ENCODE measurements at regions not wholly inside any gene's neighbourhood (a gene's known extent, or its start where the extent isn't known, plus 50 kb on each side); places are given as distances from the start of the nearest gene placed in this dataset.

DNA sequence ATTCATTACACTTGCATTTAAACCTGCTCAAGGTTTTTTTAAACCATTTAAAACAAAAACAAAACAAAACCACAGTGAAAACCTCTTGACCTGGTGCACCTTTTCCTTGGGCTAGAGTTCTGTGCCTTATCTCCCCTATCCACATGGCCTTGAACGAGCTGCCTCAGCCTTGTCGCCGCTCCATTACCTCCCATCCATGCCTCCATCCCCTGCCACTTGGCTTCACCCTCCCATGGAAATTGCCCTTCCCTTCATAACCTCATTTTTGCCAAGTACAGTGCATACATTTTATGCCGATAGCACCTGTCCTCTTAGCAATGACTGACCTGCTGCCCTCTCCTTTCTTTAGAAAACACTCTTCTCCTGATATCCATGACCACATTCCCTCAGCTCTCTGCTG is 188.6 kb upstream of the ASIC2 start:
- DNase-seq: no peak
- no peaks in the 10 kb centered on the region for H3K9me3 Mint-ChIP-seq
- H3K27me3 Mint-ChIP-seq: no peaks in the 10 kb centered on the region
- no peaks in the 10 kb centered on the region for H3K4me1 Mint-ChIP-seq (ENCODE audit: low read depth)
- no peaks in the 10 kb centered on the region for H3K36me3 Mint-ChIP-seq (ENCODE audit: low read depth)
- H3K4me3 Mint-ChIP-seq: no peak overlapping the region
- no peak overlapping the region for H3K27ac Mint-ChIP-seq

DNA sequence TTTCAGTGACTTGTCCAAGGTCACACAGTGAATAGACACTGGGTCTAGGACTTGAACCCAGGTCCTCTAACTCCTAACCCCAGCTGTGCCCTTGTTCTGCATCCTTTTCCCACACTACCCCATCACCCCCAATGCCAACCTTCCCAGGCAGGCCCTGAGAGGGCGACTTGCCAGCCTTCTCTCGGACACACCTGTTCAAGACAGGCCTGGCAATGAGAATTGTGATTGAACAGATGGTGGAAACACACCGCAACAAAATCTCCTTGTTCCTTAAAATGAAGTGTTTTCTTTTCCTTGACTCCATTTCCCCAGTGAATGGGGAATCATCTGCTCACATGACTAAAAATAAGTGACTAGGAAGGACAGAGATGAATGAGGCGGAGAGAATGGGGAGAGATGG is 189.5 kb upstream of the ASIC2 start:
- no peak overlapping the region for H3K27ac Mint-ChIP-seq
- no peak for DNase-seq
- no peaks in the 10 kb centered on the region for H3K36me3 Mint-ChIP-seq (ENCODE audit: low read depth)
- H3K4me3 Mint-ChIP-seq: no peak overlapping the region
- H3K4me1 Mint-ChIP-seq (ENCODE audit: low read depth): no peaks in the 10 kb centered on the region
- no peaks in the 10 kb centered on the region for H3K9me3 Mint-ChIP-seq
- no peaks in the 10 kb centered on the region for H3K27me3 Mint-ChIP-seq

DNA sequence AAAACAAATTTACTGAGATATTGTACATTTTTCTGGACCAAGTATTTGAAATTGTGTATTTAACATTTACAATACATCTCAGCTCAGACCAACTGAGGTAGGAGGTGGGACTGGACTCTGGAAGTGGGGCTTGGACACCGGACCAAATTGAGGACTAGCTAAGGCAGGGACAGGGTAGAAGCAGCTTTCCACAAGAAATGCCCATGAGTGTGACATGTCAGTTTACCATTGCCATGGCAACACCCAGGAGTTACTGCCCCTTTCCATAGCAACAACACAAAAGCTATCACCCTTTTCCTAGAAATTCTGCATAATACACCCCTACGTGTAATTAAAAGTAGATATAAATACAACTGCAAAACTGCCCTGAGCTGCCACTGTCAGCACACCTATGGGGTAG is 191.5 kb upstream of the ASIC2 start:
- Mint-ChIP-seq H3K27me3 (no peaks in the 10 kb centered on the region), H3K4me3 (no peak overlapping the region), H3K36me3 (ENCODE audit: low read depth) (no peaks in the 10 kb centered on the region), H3K27ac (no peak overlapping the region), H3K9me3 (no peaks in the 10 kb centered on the region), H3K4me1 (ENCODE audit: low read depth) (no peaks in the 10 kb centered on the region)
- no peak for DNase-seq

DNA sequence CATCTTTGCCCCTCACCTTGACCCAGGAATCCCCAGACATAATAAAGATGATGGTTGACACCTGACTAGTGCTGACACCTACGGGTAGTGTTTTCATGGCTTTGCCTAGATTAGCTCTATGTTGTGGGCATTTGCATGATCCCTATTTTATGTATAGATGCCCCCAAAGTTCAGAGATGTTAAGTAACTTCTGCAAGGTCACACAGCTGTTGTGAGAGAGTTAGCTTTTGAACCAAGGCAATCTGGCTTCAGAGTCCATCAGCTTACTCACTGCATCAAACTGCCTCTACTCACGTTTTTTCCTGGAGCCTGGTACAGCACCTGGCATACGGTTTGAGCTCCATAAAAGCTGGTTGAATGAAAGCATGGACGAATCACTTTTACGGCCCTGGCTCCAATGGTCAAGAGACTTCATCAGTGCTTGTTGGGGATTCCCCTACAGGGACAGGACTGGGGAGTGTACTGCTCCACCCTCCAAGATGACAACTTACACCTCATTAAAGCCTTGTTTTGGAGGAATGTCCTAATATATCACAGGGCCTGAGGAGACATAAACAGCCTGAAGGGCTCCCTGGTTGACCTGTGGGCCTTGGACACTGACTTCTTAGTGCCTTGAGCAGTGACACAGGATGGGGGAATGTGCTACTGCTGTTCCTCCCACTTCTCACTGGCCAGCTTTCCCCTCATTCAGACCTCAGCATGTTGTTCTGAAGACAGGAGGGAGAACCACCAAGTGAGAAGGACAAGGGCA is 193.2 kb upstream of the ASIC2 start:
- no peaks in the 10 kb centered on the region for H3K9me3 Mint-ChIP-seq
- no peaks in the 10 kb centered on the region for H3K36me3 Mint-ChIP-seq (ENCODE audit: low read depth)
- H3K27ac Mint-ChIP-seq: no peak overlapping the region
- no peaks in the 10 kb centered on the region for H3K27me3 Mint-ChIP-seq
- DNase-seq: no peak
- H3K4me3 Mint-ChIP-seq: no peak overlapping the region
- no peaks in the 10 kb centered on the region for H3K4me1 Mint-ChIP-seq (ENCODE audit: low read depth)

DNA sequence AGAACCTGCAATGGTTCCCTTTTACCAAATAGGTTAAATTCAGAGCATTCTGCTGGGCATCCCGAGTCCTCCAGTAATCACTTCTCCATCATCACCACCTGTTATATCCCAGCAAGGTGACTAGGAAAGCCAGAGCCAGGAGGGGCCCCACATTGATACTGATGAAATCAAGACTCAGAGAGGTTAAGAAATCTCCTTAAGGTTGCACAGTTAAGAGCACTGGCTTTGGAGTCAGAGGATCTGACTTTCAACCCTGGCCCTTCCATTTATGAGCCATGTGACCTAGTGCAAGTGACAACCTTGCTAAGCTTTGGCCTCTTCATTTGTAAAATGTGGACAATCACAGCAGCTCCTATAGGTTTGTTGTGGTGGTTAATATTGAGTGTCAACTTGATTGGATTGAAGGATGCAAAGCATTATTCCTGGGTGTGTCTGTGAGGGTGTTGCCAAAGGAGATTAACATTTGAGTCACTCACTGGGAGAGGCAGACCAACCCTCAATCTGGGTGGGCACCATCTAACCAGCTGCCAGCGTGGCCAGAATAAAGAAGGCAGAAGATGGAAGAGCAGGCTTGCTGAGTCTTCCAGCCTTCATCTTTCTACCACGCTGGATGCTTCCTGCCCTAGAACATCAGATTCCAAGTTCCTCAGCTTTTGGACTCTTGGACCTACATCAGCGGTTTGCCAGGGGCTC is 194.2 kb upstream of the ASIC2 start:
- DNase-seq: no peak
- no peaks in the 10 kb centered on the region for H3K4me1 Mint-ChIP-seq (ENCODE audit: low read depth)
- no peaks in the 10 kb centered on the region for H3K9me3 Mint-ChIP-seq
- no peak overlapping the region for H3K27ac Mint-ChIP-seq
- no peak overlapping the region for H3K4me3 Mint-ChIP-seq
- H3K36me3 Mint-ChIP-seq (ENCODE audit: low read depth): no peaks in the 10 kb centered on the region
- no peaks in the 10 kb centered on the region for H3K27me3 Mint-ChIP-seq

DNA sequence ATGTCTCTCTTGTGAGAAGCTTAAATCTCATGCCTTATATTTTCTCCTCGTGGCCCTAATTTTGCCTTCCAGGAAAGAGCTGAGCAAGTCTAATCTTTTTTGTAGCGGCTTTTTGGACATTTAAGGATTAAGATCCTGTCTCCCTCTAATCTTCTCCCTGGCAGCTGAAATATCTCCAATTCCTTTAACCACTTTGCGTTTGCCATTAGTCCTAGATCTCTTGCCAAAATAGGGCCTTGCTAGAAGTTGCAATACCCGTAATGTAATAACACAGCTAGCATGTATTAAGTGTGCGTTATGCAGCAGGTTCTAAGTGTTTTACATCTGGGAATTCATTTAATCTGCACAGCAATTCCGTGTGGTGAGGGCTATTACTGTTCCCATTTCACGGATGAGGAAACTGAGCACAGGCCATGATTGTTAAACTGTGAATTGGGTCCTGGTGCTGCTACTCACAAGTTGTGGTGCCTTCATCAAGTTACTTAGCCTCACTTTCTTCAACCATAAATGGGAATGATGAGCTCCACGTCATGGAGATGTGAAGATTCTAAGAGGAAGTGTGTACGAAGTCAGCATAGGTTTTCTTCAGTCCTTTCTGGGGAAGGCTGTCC is 198.9 kb upstream of the ASIC2 start:
- no peaks in the 10 kb centered on the region for H3K36me3 Mint-ChIP-seq (ENCODE audit: low read depth)
- no peaks in the 10 kb centered on the region for H3K4me1 Mint-ChIP-seq (ENCODE audit: low read depth)
- no peak for DNase-seq

DNA sequence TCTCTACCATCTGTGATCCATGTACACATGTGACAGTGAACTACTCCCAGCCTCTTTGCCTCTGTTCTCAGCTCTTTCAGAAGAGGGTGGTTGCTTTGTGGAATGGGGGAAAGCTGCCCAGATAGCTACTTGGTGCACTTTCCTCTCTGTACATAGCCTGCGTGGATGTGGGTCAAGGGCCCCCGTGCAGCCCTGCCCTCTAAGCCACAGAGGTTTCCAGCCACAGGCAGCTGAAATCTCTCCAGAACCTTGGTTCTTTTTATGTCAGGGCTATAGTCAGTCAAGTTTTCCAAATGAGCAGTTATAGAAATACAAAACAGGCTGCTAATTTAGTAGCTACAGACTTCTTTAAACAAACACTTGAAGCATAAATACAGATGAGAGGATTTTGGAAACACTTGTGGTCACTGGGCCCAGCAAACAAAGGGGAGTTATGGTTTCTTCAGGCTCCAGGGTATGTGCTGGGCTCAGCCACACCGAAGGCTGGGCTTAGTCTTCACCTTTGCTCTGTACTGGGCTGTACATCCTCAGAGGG is 199.7 kb upstream of the ASIC2 start:
- Mint-ChIP-seq H3K36me3 (ENCODE audit: low read depth) (no peaks in the 10 kb centered on the region), H3K4me3 (no peak overlapping the region), H3K4me1 (ENCODE audit: low read depth) (no peaks in the 10 kb centered on the region), H3K27me3 (peaks cover 4% of the 10 kb centered on the region), H3K9me3 (no peaks in the 10 kb centered on the region), H3K27ac (no peak overlapping the region)
- DNase-seq: no peak

More for the DNA sequence above, 198.9 kb upstream of the ASIC2 start:
- Mint-ChIP-seq H3K27ac (no peak overlapping the region), H3K27me3 (peaks cover 4% of the 10 kb centered on the region), H3K4me3 (no peak overlapping the region), H3K9me3 (no peaks in the 10 kb centered on the region)

DNA sequence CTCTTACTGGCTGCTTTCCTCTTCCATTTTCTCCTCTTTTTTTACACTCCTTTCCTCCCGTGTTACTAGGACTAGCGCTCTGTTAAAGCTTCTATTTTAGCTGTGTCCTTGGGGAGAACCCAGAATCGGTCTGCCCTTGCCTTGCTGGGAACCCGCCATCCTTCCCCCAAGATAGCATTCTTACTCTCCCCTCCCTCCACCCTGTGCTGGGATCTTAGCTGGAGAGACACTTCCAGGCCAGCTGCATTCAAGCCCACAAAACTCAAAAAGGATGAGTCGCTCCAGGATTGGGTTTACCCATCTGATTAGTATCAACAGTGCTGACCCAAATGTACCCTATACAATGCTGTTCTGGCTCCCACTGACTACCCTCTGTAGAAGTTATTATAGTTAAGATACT is 200.5 kb upstream of the ASIC2 start:
- Mint-ChIP-seq H3K27me3 (peaks cover 4% of the 10 kb centered on the region), H3K36me3 (ENCODE audit: low read depth) (no peaks in the 10 kb centered on the region), H3K27ac (no peak overlapping the region), H3K9me3 (no peaks in the 10 kb centered on the region), H3K4me3 (no peak overlapping the region), H3K4me1 (ENCODE audit: low read depth) (no peaks in the 10 kb centered on the region)
- DNase-seq: no peak

DNA sequence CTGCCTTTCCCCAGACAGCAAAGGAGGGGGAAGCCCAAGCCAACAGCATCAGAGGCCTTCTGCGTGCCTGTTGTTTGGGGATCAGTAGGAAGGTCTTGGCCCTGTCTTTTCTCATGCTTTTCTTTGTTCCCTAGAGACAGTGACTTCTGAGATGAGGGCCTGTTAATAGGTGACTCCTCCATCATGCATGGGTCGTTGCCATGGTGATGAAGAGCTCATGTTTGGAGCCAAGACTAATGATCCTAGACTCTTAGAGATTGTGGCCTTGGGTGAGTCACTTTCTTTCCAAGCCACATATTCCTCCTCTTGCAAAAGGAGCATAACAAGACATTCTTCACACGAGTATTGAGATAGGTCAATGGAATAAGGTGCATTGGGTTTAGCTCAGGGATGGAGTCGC is 201.1 kb upstream of the ASIC2 start:
- DNase-seq: no peak
- no peaks in the 10 kb centered on the region for H3K4me1 Mint-ChIP-seq (ENCODE audit: low read depth)
- H3K9me3 Mint-ChIP-seq: no peaks in the 10 kb centered on the region
- H3K27ac Mint-ChIP-seq: no peak overlapping the region
- peaks cover 4% of the 10 kb centered on the region for H3K27me3 Mint-ChIP-seq
- no peak overlapping the region for H3K4me3 Mint-ChIP-seq
- H3K36me3 Mint-ChIP-seq (ENCODE audit: low read depth): no peaks in the 10 kb centered on the region

DNA sequence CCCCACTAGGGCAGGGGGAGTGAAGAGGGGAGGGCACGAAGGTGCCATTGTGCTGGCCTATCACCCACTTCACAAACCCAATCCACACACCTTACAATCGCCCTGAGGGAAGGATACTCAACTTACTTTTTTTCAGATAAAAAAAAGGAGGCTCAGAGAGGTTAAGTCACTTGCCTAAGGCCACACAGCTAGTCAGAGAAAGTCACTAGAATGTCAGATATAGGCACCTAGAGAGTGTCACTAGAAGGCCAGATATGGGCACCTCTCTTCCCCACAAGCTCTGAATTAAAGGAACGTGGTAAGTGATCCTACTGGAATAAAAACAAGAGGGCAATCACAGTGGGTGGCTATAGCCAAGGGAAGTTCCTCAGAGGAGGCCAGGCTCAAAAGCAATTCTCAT is 204.5 kb upstream of the ASIC2 start:
- H3K9me3 Mint-ChIP-seq: no peaks in the 10 kb centered on the region
- no peaks in the 10 kb centered on the region for H3K36me3 Mint-ChIP-seq (ENCODE audit: low read depth)
- H3K4me3 Mint-ChIP-seq: no peak overlapping the region
- peaks cover 11% of the 10 kb centered on the region for H3K27me3 Mint-ChIP-seq
- H3K4me1 Mint-ChIP-seq (ENCODE audit: low read depth): no peaks in the 10 kb centered on the region
- no peak for DNase-seq
- no peak overlapping the region for H3K27ac Mint-ChIP-seq

DNA sequence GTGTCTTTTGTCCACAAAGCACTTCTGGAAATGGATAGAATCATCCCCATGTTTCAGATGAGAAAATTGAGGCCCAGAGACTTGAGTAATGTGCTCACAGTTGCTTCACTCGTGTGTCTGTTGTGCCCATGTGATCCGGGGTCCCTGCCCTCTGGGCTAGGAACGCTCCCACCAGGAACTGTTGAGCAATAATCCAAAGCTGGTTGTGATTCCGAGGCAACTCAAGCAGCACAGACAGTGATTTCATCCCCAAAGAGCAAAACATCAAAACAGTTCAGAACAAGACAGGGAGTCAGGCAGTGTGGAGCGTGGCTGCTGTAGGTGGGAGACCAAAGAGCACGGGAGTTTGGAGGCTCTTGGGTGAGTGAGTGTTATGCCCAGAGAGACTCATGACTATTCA is 205.0 kb upstream of the ASIC2 start:
- Mint-ChIP-seq H3K4me1 (ENCODE audit: low read depth) (no peaks in the 10 kb centered on the region), H3K27ac (no peak overlapping the region), H3K36me3 (ENCODE audit: low read depth) (no peaks in the 10 kb centered on the region), H3K4me3 (no peak overlapping the region), H3K9me3 (no peaks in the 10 kb centered on the region), H3K27me3 (peaks cover 11% of the 10 kb centered on the region)
- DNase-seq: no peak

DNA sequence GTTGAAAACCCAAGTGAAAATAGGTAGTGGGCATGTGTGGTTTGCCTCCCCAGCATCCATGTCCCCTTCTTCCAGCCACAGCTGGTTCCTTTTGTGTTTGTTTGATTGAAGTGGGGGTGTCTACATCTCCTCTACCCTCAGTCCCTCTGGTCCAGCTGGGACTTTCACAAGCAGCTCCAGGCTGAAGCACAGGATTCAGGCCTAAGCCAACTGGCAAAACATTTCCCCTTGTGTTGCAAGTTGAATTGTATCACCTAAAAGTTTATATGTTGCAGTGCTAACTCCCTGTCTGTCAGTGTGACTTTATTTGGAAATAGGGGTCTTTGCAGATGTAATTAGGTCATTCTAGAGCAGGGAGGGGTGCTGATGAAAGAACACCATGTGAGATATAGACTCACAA is 205.9 kb upstream of the ASIC2 start:
- H3K4me1 Mint-ChIP-seq (ENCODE audit: low read depth): no peaks in the 10 kb centered on the region
- peaks cover 7% of the 10 kb centered on the region for H3K27me3 Mint-ChIP-seq
- no peaks in the 10 kb centered on the region for H3K9me3 Mint-ChIP-seq
- no peak overlapping the region for H3K4me3 Mint-ChIP-seq
- no peaks in the 10 kb centered on the region for H3K36me3 Mint-ChIP-seq (ENCODE audit: low read depth)
- no peak overlapping the region for H3K27ac Mint-ChIP-seq
- DNase-seq: no peak

DNA sequence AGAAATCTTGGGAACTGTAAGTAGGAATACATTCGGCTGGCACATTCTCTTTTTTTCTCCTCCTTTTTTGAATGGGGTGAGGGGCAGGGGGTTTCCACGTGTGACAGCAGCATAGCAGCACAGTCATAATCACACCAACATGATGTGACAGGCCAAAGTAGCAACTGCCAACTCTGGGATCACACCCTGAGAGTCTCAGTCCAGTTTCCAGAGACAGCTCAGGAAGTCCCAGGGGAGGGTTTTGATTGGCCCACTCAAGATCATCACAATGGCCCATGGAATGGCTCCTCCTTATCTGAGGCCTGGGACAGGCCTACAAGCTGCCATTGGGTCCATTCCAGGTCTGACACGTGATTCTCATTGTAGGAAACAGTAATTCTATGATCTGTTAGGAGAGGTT is 207.1 kb upstream of the ASIC2 start:
- no peak for DNase-seq
- peaks cover 12% of the 10 kb centered on the region for H3K27me3 Mint-ChIP-seq
- H3K4me1 Mint-ChIP-seq (ENCODE audit: low read depth): no peaks in the 10 kb centered on the region
- H3K4me3 Mint-ChIP-seq: no peak overlapping the region
- H3K27ac Mint-ChIP-seq: no peak overlapping the region
- H3K36me3 Mint-ChIP-seq (ENCODE audit: low read depth): no peaks in the 10 kb centered on the region
- H3K9me3 Mint-ChIP-seq: no peaks in the 10 kb centered on the region

DNA sequence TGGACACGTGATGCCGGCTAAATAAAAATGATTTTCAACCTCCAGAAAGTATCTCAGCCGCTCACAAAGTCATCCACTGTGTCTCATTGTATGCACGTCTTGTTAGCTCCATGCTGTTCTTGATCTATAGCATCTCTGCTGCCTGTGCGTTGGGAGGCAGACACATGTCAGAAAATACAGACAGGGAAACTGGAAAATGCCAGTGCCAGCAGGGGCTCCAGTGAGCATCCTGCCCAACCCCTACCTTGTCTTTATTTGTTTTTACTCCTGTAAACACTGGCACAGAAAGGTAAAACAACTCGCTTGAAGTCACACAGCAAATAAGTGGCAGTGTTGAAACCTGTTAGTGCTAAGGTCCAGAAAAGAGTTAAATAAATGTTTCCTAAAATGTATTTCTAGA is 208.1 kb upstream of the ASIC2 start:
- Mint-ChIP-seq H3K4me3 (no peak overlapping the region), H3K9me3 (no peaks in the 10 kb centered on the region), H3K27ac (no peak overlapping the region), H3K27me3 (peaks cover 12% of the 10 kb centered on the region), H3K36me3 (ENCODE audit: low read depth) (no peaks in the 10 kb centered on the region), H3K4me1 (ENCODE audit: low read depth) (no peaks in the 10 kb centered on the region)
- DNase-seq: no peak

DNA sequence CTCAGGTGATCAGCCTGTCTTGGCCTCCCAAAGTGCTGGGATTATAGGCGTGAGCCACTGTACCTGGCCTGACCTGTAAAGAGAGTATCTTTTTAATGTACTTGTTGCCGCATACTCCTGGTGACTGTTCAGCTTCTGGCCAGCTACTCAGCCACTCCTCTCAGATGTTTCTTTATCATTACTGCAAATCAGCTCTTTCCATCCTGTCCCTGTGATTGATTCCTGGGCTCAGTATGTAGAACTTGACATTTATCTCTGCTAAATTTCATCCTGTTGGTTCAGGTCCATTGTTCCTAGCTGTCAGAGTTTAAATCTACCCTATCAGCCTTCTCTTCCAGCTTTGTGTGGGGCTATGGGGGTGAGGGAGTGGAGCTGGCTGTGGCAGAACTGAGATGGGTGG is 211.5 kb upstream of the ASIC2 start:
- Mint-ChIP-seq H3K27ac (no peak overlapping the region), H3K4me1 (ENCODE audit: low read depth) (no peaks in the 10 kb centered on the region), H3K36me3 (ENCODE audit: low read depth) (no peaks in the 10 kb centered on the region), H3K4me3 (no peak overlapping the region), H3K9me3 (no peaks in the 10 kb centered on the region), H3K27me3 (peaks cover 33% of the 10 kb centered on the region)
- no peak for DNase-seq
